ENCODE measurements at regions not wholly inside any gene's neighbourhood (a gene's known extent, or its start where the extent isn't known, plus 50 kb on each side); places are given as distances from the start of the nearest gene placed in this dataset.

DNA sequence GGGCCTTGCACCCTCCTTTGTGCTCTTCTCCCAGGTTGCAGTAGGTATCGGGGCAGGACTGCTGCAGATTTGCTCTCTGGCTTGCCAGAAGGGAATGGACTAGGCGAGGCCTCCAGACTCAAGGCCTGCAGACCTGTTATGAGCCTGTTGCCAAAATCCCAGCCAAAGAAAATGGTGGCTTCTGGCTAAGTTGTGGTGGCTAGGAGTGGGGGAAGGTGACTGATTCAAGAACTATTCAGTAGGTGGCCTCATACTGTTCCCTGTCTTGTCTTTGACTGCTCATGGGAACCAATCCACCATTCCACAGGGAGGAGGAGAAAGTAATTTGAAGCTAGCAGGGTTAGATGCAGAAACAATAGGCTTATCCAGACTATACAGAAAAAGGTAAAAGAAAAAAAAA, 380.4 kb upstream of the PROK2 start:
- TF ChIP-seq, protein P1, sequence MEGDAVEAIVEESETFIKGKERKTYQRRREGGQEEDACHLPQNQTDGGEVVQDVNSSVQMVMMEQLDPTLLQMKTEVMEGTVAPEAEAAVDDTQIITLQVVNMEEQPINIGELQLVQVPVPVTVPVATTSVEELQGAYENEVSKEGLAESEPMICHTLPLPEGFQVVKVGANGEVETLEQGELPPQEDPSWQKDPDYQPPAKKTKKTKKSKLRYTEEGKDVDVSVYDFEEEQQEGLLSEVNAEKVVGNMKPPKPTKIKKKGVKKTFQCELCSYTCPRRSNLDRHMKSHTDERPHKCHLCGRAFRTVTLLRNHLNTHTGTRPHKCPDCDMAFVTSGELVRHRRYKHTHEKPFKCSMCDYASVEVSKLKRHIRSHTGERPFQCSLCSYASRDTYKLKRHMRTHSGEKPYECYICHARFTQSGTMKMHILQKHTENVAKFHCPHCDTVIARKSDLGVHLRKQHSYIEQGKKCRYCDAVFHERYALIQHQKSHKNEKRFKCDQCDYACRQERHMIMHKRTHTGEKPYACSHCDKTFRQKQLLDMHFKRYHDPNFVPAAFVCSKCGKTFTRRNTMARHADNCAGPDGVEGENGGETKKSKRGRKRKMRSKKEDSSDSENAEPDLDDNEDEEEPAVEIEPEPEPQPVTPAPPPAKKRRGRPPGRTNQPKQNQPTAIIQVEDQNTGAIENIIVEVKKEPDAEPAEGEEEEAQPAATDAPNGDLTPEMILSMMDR (conservative IDR thresholded peaks at IDR 0.05) = no peak
- Mint-ChIP-seq H3K4me1 (peaks cover 17% of the 10 kb centered on the region), H3K36me3 (ENCODE audit: low read depth) (no peaks in the 10 kb centered on the region), H3K27ac (no peak overlapping the region), H3K4me3 (no peak overlapping the region), H3K9me3 (peaks cover 4% of the 10 kb centered on the region), H3K27me3 (ENCODE audit: insufficient read depth) (peaks cover 3% of the 10 kb centered on the region)
- Histone ChIP-seq H3K27ac (ENCODE audit: low read depth, low read length) (no peak overlapping the region), H3K4me3 (ENCODE audit: low read length) (no peak overlapping the region), H3K36me3 (ENCODE audit: control insufficient read depth, insufficient read depth, low read length) (no peaks in the 10 kb centered on the region), H3K27me3 (ENCODE audit: control insufficient read depth, insufficient read depth, low read length, poor library complexity, severe bottlenecking) (no peaks in the 10 kb centered on the region), H3K4me1 (ENCODE audit: control insufficient read depth, insufficient read depth, low read length) (peaks cover 4% of the 10 kb centered on the region), H3K9me3 (ENCODE audit: control insufficient read depth, low read length) (no peaks in the 10 kb centered on the region), H3K9ac (ENCODE audit: extremely low read depth, low read length, poor library complexity, severe bottlenecking) (no peak overlapping the region)
- no peak for DNase-seq
- WGBS, 2 experiments (ENCODE audit: insufficient coverage in 1 of 2, insufficient read length in 1 of 2) = 90 to 100% methylated on average over 1 to 2 of the region's 2 CpGs

DNA sequence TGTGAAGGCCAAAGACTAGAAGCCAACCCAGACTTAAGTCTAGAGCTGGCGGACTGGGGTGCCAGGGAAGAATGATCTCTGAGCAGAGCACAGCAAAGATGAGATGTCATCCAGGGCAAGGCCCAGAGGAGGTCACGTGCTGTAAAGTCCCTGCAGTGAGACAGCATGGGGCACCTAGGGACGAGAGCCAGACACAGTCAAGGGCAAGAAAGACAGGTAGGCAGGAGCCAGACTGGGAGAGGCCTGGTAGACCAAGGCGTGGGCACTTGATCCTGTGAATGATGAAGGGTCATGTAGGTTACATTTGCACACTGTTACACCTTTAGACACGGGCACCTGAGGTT, 379.7 kb upstream of the PROK2 start:
- no peaks in the 10 kb centered on the region for H3K27me3 ChIP-seq (ENCODE audit: control insufficient read depth, insufficient read depth, low read length, poor library complexity, severe bottlenecking)
- H3K4me3 ChIP-seq (ENCODE audit: low read length) = no peak overlapping the region
- Mint-ChIP-seq H3K4me3 (no peak overlapping the region), H3K4me1 (peaks cover 20% of the 10 kb centered on the region), H3K9me3 (peaks cover 4% of the 10 kb centered on the region), H3K27me3 (ENCODE audit: insufficient read depth) (peaks cover 3% of the 10 kb centered on the region), H3K27ac (no peak overlapping the region), H3K36me3 (ENCODE audit: low read depth) (no peaks in the 10 kb centered on the region)
- no peak for DNase-seq
- peaks cover 4% of the 10 kb centered on the region for H3K4me1 ChIP-seq (ENCODE audit: control insufficient read depth, insufficient read depth, low read length)
- TF ChIP-seq, protein P1 (conservative IDR thresholded peaks at IDR 0.05) = no peak
- WGBS, 2 experiments (ENCODE audit: insufficient coverage in 1 of 2, insufficient read length in 1 of 2) = 96 to 97% methylated on average over 5 of the region's 5 CpGs
- no peaks in the 10 kb centered on the region for H3K9me3 ChIP-seq (ENCODE audit: control insufficient read depth, low read length)
- H3K27ac ChIP-seq (ENCODE audit: low read depth, low read length) = no peak overlapping the region
- H3K36me3 ChIP-seq (ENCODE audit: control insufficient read depth, insufficient read depth, low read length) = no peaks in the 10 kb centered on the region
- H3K9ac ChIP-seq (ENCODE audit: extremely low read depth, low read length, poor library complexity, severe bottlenecking) = no peak overlapping the region

DNA sequence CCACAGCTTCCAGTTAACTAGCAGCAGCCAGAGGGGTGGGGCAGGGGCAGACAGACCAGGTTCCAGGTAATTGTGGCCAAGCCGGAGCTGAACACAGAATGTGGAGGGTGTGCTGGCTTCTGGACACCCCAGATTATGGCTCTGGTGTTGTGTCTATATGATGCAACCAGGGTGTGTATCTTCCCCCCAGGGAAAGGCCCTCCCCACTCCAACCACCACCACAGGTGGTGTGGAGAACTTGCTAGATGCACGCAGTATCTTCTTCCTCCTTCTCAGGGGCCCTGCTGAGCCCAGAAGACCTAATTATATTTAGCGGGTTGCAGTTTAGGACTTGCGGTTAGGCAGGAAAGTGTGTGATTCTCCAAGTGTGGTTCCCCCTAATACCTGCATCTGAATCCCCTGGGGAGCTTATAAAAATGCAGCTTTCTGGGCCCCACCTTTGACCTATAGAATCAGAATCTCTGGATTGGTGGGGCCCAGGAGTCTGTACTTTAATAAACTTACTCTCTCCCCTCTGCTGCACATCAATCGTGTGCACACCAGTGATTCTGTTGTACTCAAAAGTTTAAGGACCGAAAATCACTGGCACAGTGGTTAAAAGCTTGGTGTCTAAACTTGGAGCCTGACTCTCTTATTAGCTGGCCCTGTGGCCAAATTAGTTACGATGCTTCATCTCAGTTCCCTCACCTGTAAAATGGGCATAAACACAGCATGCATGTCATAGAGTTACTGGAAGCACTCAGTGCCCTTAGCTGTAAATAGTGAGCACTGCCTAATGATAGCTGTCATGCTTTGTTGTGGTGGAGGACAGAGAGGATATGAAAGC, 379.1 kb upstream of the PROK2 start:
- Histone ChIP-seq H3K27me3 (ENCODE audit: control insufficient read depth, insufficient read depth, low read length, poor library complexity, severe bottlenecking) (no peaks in the 10 kb centered on the region), H3K9me3 (ENCODE audit: control insufficient read depth, low read length) (no peaks in the 10 kb centered on the region), H3K4me3 (ENCODE audit: low read length) (no peak overlapping the region), H3K4me1 (ENCODE audit: control insufficient read depth, insufficient read depth, low read length) (peaks cover 4% of the 10 kb centered on the region), H3K36me3 (ENCODE audit: control insufficient read depth, insufficient read depth, low read length) (no peaks in the 10 kb centered on the region), H3K27ac (ENCODE audit: low read depth, low read length) (no peak overlapping the region), H3K9ac (ENCODE audit: extremely low read depth, low read length, poor library complexity, severe bottlenecking) (no peak overlapping the region)
- TF ChIP-seq, protein P1 (conservative IDR thresholded peaks at IDR 0.05) = no peak
- peaks cover 20% of the 10 kb centered on the region for H3K4me1 Mint-ChIP-seq
- WGBS, 2 experiments (ENCODE audit: insufficient coverage in 1 of 2, insufficient read length in 1 of 2) = 94 to 97% methylated on average over 5 to 7 of the region's 7 CpGs
- peaks cover 2% of the 10 kb centered on the region for H3K27me3 Mint-ChIP-seq (ENCODE audit: insufficient read depth)
- H3K36me3 Mint-ChIP-seq (ENCODE audit: low read depth) = no peaks in the 10 kb centered on the region
- no peak overlapping the region for H3K4me3 Mint-ChIP-seq
- H3K9me3 Mint-ChIP-seq = peaks cover 4% of the 10 kb centered on the region
- H3K27ac Mint-ChIP-seq = no peak overlapping the region
- no peak for DNase-seq
